Panc1 (cell line): ENCODE measurements at regions not wholly inside any gene's neighbourhood (a gene's known extent, or its start where the extent isn't known, plus 50 kb on each side); places are given as distances from the start of the nearest gene placed in this dataset.

ENCODE experiments used
- ATAC-seq: fragments of 200-7000 bp; cut with Tn5 transposase; 2 replicates; pipeline ENCODE4 v1.9.1; 2020; ENCODE audit warnings: mild to moderate bottlenecking, moderate library complexity
- BruUV-seq: library from RNA; stranded (reverse); fragments of 400-500 nt; replicated peaks from 2 replicates; lab custom pipeline; 2021; lab: Mats Ljungman, UMichigan
- CTCF ChIA-PET: fragments of 300-600 bp; sonication (Branson Sonifier 250); formaldehyde crosslinking; loops from one replicate; lab custom pipeline; 2022; ENCODE audit warnings: antibody characterized with exemption; lab: Charles Lee
- POLR2A ChIA-PET: fragments of 300-600 bp; sonication (Branson Sonifier 250); formaldehyde crosslinking; loops from one replicate; lab custom pipeline; 2022; ENCODE audit warnings: antibody characterized with exemption; lab: Charles Lee
- DNase-seq: peaks from one replicate; pipeline ENCODE4 v3.0.0-alpha.2; 2010; ENCODE audit warnings: low read depth, low spot score
- H3K27ac ChIP-seq: 2 replicates; pipeline ENCODE4 v1.5.1; 2011; ENCODE audit warnings: mild to moderate bottlenecking, low read length, inconsistent platforms
- H3K27me3 ChIP-seq: fragments of 200-500 bp; sonication (Bioruptor generic); 2 replicates; pipeline ENCODE4 v1.6.0; 2014; ENCODE audit warnings: low read length, inconsistent platforms; ENCODE audit not compliant: control insufficient read depth, insufficient read depth
- H3K36me3 ChIP-seq: fragments of 200-500 bp; sonication (Bioruptor generic); 2 replicates; pipeline ENCODE4 v1.5.1; 2014; ENCODE audit warnings: inconsistent platforms, mild to moderate bottlenecking, low read length, moderate library complexity; ENCODE audit not compliant: control insufficient read depth, insufficient read depth
- H3K4me1 ChIP-seq: 2 replicates; pipeline ENCODE4 v1.5.1; 2011; ENCODE audit warnings: inconsistent platforms, mild to moderate bottlenecking, low read length, moderate library complexity; ENCODE audit not compliant: control insufficient read depth, insufficient read depth
- H3K4me3 ChIP-seq, 2 experiments: 2 replicates each; pipeline ENCODE4 v1.5.1; 2011 to 2012; ENCODE audit warnings: low read depth in 2 of 2, low read length in 2 of 2, mild to moderate bottlenecking in 2 of 2, inconsistent platforms in 1 of 2, moderate library complexity in 1 of 2
- H3K9me3 ChIP-seq: fragments of 200-500 bp; sonication (Bioruptor generic); 2 replicates; pipeline ENCODE4 v1.5.1; 2014; ENCODE audit warnings: low read depth, mild to moderate bottlenecking, inconsistent platforms, low read length, moderate library complexity; ENCODE audit not compliant: control insufficient read depth, insufficient read depth
- SIN3A ChIP-seq: IDR thresholded peaks from 2 replicates; pipeline ENCODE4 v1.6.1; 2012; ENCODE audit warnings: low read depth, mild to moderate bottlenecking, low read length, moderate library complexity, borderline replicate concordance; ENCODE audit not compliant: insufficient read depth
- TCF7L2 ChIP-seq: IDR thresholded peaks from 2 replicates; pipeline ENCODE4 v1.6.1; 2011; ENCODE audit warnings: mild to moderate bottlenecking, low read depth, low read length, inconsistent platforms
- in situ Hi-C: cut with HindIII; loops from 2 replicates; pipeline ENCODE4 v1.10.0; 2016; ENCODE audit warnings: low sequenced_read_pairs, low pct_unique_long_range_greater_than_20kb
- intact Hi-C: fragments of 100-400 bp; cut with micrococcal nuclease; formaldehyde crosslinking; loops from one replicate; pipeline ENCODE4 v1.10.0; 2022; ENCODE audit not compliant: unreplicated experiment
- TF ChIP-seq, protein P1 (sequence below): fragments of 450-650 bp; IDR thresholded peaks from 2 replicates; pipeline ENCODE4 v1.5.1; 2017; ENCODE audit warnings: mild to moderate bottlenecking
- TF ChIP-seq, protein P2 (sequence below), 2 experiments: IDR thresholded peaks; 2 replicates each; pipeline ENCODE4 v1.6.1; 2011 to 2012; ENCODE audit warnings: low read depth in 2 of 2, control low read depth in 1 of 2, low read length in 1 of 2, mild to moderate bottlenecking in 1 of 2, moderate library complexity in 1 of 2; ENCODE audit not compliant: insufficient read depth in 1 of 2

DNA sequence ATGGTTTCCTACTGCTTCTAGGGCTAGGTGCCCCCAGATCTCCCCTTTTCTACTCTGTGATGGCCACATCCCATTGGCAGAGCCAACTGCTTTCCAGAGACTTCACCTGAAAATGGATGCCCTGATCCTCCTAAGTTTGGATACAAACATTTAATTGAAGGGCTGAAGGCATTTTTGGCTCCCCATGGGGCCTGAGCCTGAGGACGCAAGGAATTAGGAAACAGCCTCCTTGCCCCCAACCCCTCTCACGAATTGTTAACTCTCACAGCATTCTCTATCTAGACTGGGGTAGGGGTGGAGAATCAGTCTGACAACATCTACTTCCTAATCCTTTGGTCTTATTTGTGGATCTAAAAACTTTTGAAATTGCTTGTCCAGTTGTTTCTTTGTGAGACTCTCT lies 108.5 kb upstream of the KCNK2 start:
- H3K27ac ChIP-seq, result no peak overlapping the region
- CTCF ChIA-PET, result no interaction called here
- no peaks in the 10 kb centered on the region for H3K4me1 ChIP-seq
- H3K36me3 ChIP-seq, result no peaks in the 10 kb centered on the region
- H3K27me3 ChIP-seq, result no peaks in the 10 kb centered on the region; the same call in none of the 2 replicates
- in situ Hi-C loops, result no loop called here
- BruUV-seq, result no TSS peak
- no peaks in the 10 kb centered on the region for H3K9me3 ChIP-seq
- intact Hi-C loops, result no loop called here
- ATAC-seq, result no peak
- TF ChIP-seq, protein P1, sequence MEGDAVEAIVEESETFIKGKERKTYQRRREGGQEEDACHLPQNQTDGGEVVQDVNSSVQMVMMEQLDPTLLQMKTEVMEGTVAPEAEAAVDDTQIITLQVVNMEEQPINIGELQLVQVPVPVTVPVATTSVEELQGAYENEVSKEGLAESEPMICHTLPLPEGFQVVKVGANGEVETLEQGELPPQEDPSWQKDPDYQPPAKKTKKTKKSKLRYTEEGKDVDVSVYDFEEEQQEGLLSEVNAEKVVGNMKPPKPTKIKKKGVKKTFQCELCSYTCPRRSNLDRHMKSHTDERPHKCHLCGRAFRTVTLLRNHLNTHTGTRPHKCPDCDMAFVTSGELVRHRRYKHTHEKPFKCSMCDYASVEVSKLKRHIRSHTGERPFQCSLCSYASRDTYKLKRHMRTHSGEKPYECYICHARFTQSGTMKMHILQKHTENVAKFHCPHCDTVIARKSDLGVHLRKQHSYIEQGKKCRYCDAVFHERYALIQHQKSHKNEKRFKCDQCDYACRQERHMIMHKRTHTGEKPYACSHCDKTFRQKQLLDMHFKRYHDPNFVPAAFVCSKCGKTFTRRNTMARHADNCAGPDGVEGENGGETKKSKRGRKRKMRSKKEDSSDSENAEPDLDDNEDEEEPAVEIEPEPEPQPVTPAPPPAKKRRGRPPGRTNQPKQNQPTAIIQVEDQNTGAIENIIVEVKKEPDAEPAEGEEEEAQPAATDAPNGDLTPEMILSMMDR, result no peak
- TF ChIP-seq TCF7L2, result no peak
- TF ChIP-seq, protein P2, sequence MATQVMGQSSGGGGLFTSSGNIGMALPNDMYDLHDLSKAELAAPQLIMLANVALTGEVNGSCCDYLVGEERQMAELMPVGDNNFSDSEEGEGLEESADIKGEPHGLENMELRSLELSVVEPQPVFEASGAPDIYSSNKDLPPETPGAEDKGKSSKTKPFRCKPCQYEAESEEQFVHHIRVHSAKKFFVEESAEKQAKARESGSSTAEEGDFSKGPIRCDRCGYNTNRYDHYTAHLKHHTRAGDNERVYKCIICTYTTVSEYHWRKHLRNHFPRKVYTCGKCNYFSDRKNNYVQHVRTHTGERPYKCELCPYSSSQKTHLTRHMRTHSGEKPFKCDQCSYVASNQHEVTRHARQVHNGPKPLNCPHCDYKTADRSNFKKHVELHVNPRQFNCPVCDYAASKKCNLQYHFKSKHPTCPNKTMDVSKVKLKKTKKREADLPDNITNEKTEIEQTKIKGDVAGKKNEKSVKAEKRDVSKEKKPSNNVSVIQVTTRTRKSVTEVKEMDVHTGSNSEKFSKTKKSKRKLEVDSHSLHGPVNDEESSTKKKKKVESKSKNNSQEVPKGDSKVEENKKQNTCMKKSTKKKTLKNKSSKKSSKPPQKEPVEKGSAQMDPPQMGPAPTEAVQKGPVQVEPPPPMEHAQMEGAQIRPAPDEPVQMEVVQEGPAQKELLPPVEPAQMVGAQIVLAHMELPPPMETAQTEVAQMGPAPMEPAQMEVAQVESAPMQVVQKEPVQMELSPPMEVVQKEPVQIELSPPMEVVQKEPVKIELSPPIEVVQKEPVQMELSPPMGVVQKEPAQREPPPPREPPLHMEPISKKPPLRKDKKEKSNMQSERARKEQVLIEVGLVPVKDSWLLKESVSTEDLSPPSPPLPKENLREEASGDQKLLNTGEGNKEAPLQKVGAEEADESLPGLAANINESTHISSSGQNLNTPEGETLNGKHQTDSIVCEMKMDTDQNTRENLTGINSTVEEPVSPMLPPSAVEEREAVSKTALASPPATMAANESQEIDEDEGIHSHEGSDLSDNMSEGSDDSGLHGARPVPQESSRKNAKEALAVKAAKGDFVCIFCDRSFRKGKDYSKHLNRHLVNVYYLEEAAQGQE (IDR thresholded peaks at IDR 0.05; ENCODE audit: insufficient read depth in 1 of 2, low read depth in 2 of 2, low read length in 1 of 2), result no peak
- POLR2A ChIA-PET, result no interaction called here
- DNase-seq, result no peak
- no peak overlapping the region for H3K4me3 ChIP-seq

DNA sequence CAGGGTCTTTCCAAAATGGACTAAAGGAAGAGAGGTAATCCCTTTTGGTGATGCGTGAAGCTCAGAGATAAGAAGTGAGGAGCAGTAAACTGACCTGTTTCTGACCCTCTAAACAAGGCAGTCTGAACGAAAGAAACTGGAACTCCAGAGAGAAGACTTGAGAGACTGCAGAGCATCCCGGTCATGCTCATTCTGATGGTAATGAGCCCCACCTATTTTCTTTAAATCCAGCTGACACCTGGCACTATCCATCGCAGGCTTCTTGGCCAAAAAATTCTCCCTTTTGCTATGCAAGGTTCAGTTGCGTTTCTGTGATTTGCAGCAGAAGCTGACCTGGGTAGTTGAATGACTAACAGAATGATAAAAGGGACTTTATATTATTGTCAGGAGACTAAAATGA lies 105.9 kb upstream of the KCNK2 start:
- no TSS peak for BruUV-seq
- Histone ChIP-seq H3K4me3 (no peak overlapping the region), H3K9me3 (no peaks in the 10 kb centered on the region), H3K4me1 (no peaks in the 10 kb centered on the region), H3K27me3 (no peaks in the 10 kb centered on the region; the same call in 1 of the 2 replicates), H3K27ac (no peak overlapping the region), H3K36me3 (no peaks in the 10 kb centered on the region)
- CTCF ChIA-PET, result no interaction called here
- in situ Hi-C loops (no loop called here), intact Hi-C loops (no loop called here)
- DNase-seq (no peak), ATAC-seq (no peak)
- TF ChIP-seq, protein P2 (IDR thresholded peaks at IDR 0.05; ENCODE audit: insufficient read depth in 1 of 2, low read depth in 2 of 2, low read length in 1 of 2), result no peak
- TF ChIP-seq, protein P1, result no peak
- TF ChIP-seq TCF7L2 (no peak), SIN3A (no peak)
- POLR2A ChIA-PET, result no interaction called here
